Kidney epithelial cell (primary cell): ENCODE measurements at regions not wholly inside any gene's neighbourhood (a gene's known extent, or its start where the extent isn't known, plus 50 kb on each side); places are given as distances from the start of the nearest gene placed in this dataset.

Experiments
- DNase-seq: peaks from one replicate; pipeline ENCODE4 v3.0.0-alpha.2; 2010; ENCODE audit warnings: low read depth
- H3K27me3 ChIP-seq: 2 replicates; pipeline ENCODE4 v1.6.0; 2011; ENCODE audit warnings: low read length; ENCODE audit not compliant: control insufficient read depth, insufficient read depth
- H3K36me3 ChIP-seq: 2 replicates; pipeline ENCODE4 v1.5.1; 2011; ENCODE audit warnings: low read length; ENCODE audit not compliant: control insufficient read depth, insufficient read depth
- H3K4me3 ChIP-seq: 2 replicates; pipeline ENCODE4 v1.5.1; 2011; ENCODE audit warnings: low read depth, mild to moderate bottlenecking, control low read depth, low read length
- CTCF ChIP-seq: IDR thresholded peaks from 2 replicates; pipeline ENCODE4 v1.5.1; 2011; ENCODE audit warnings: mild to moderate bottlenecking, moderate library complexity, low read length, control low read depth, inconsistent platforms; ENCODE audit not compliant: insufficient read depth, poor library complexity, severe bottlenecking

- Histone ChIP-seq H3K27me3 (no peaks in the 10 kb centered on the region), H3K4me3 (no peak overlapping the region), H3K36me3 (no peaks in the 10 kb centered on the region)
- DNase-seq = no peak
- TF ChIP-seq CTCF = no peak
These were observed 265.7 kb downstream of the PTBP2 start for GRCh38 chr1:96987186-96987703.

GRCh38 chr1:96989302-96989701 lies 267.7 kb downstream of the PTBP2 start:
- no peaks in the 10 kb centered on the region for H3K27me3 ChIP-seq
- H3K4me3 ChIP-seq = no peak overlapping the region
- no peaks in the 10 kb centered on the region for H3K36me3 ChIP-seq
- no peak for DNase-seq
- TF ChIP-seq CTCF = no peak

GRCh38 chr1:96990136-96990535 lies 268.6 kb downstream of the PTBP2 start:
- DNase-seq = no peak
- H3K27me3 ChIP-seq = no peaks in the 10 kb centered on the region
- no peak overlapping the region for H3K4me3 ChIP-seq
- no peak for TF ChIP-seq CTCF
- H3K36me3 ChIP-seq = no peaks in the 10 kb centered on the region

- no peaks in the 10 kb centered on the region for H3K36me3 ChIP-seq
- TF ChIP-seq CTCF = no peak
- no peak for DNase-seq
- no peaks in the 10 kb centered on the region for H3K27me3 ChIP-seq
- no peak overlapping the region for H3K4me3 ChIP-seq
These were observed 269.7 kb downstream of the PTBP2 start for GRCh38 chr1:96991261-96991660.

- no peak overlapping the region for H3K4me3 ChIP-seq
- no peaks in the 10 kb centered on the region for H3K36me3 ChIP-seq
- no peak for TF ChIP-seq CTCF
- DNase-seq = no peak
- H3K27me3 ChIP-seq = no peaks in the 10 kb centered on the region
These were observed 271.3 kb downstream of the PTBP2 start for GRCh38 chr1:96992871-96993270.

GRCh38 chr1:96995351-96995750 lies 273.8 kb downstream of the PTBP2 start:
- Histone ChIP-seq H3K27me3 (no peaks in the 10 kb centered on the region), H3K4me3 (no peak overlapping the region), H3K36me3 (no peaks in the 10 kb centered on the region)
- DNase-seq = no peak
- TF ChIP-seq CTCF = no peak
